GM18498 (cell line): ENCODE measurements at regions not wholly inside any gene's neighbourhood (a gene's known extent, or its start where the extent isn't known, plus 50 kb on each side); places are given as distances from the start of the nearest gene placed in this dataset.

ENCODE experiments used
- ATAC-seq: cut with Tn5 transposase; IDR thresholded peaks from one replicate; pipeline ENCODE4 v1.9.1; 2021; ENCODE audit warnings: mild to moderate bottlenecking, moderate library complexity; ENCODE audit not compliant: unreplicated experiment

- ATAC-seq, result no peak
Observed at GRCh38 chr4:132506568-132506967, 642.5 kb upstream of the PCDH10 start.

GRCh38 chr4:132513491-132513890 is 635.6 kb upstream of the PCDH10 start:
- no peak for ATAC-seq

- no peak for ATAC-seq
Observed at GRCh38 chr4:132526652-132527051, 622.4 kb upstream of the PCDH10 start.

- no peak for ATAC-seq
Observed at GRCh38 chr4:132527817-132528216, 621.3 kb upstream of the PCDH10 start.

- no peak for ATAC-seq
Observed at GRCh38 chr4:132530861-132531260, 618.2 kb upstream of the PCDH10 start.

- no peak for ATAC-seq
Observed at GRCh38 chr4:132540268-132540667, 608.8 kb upstream of the PCDH10 start.

- ATAC-seq, result no peak
Observed at GRCh38 chr4:132540797-132541196, 608.3 kb upstream of the PCDH10 start.

GRCh38 chr4:132542228-132542627 is 606.9 kb upstream of the PCDH10 start:
- ATAC-seq, result no peak

GRCh38 chr4:132548463-132548862 is 600.6 kb upstream of the PCDH10 start:
- ATAC-seq, result no peak

- no peak for ATAC-seq
Observed at GRCh38 chr4:132556316-132556715, 592.8 kb upstream of the PCDH10 start.

- no peak for ATAC-seq
Observed at GRCh38 chr4:132557660-132558059, 591.4 kb upstream of the PCDH10 start.

- no peak for ATAC-seq
Observed at GRCh38 chr4:132564920-132565319, 584.2 kb upstream of the PCDH10 start.

GRCh38 chr4:132565542-132565941 is 583.6 kb upstream of the PCDH10 start:
- no peak for ATAC-seq

GRCh38 chr4:132572210-132572609 is 576.9 kb upstream of the PCDH10 start:
- ATAC-seq, result no peak

GRCh38 chr4:132587626-132588025 is 561.5 kb upstream of the PCDH10 start:
- no peak for ATAC-seq

GRCh38 chr4:132592340-132592739 is 556.8 kb upstream of the PCDH10 start:
- no peak for ATAC-seq

- no peak for ATAC-seq
Observed at GRCh38 chr4:132592850-132593249, 556.2 kb upstream of the PCDH10 start.

- no peak for ATAC-seq
Observed at GRCh38 chr4:132593717-132594400, 555.2 kb upstream of the PCDH10 start.

GRCh38 chr4:132596186-132596585 is 552.9 kb upstream of the PCDH10 start:
- no peak for ATAC-seq

- ATAC-seq, result no peak
Observed at GRCh38 chr4:132605551-132605950, 543.5 kb upstream of the PCDH10 start.

- ATAC-seq, result no peak
Observed at GRCh38 chr4:132614682-132615081, 534.4 kb upstream of the PCDH10 start.

- no peak for ATAC-seq
Observed at GRCh38 chr4:132619968-132620367, 529.1 kb upstream of the PCDH10 start.
